ENCODE measurements at regions not wholly inside any gene's neighbourhood (a gene's known extent, or its start where the extent isn't known, plus 50 kb on each side); places are given as distances from the start of the nearest gene placed in this dataset.

DNA sequence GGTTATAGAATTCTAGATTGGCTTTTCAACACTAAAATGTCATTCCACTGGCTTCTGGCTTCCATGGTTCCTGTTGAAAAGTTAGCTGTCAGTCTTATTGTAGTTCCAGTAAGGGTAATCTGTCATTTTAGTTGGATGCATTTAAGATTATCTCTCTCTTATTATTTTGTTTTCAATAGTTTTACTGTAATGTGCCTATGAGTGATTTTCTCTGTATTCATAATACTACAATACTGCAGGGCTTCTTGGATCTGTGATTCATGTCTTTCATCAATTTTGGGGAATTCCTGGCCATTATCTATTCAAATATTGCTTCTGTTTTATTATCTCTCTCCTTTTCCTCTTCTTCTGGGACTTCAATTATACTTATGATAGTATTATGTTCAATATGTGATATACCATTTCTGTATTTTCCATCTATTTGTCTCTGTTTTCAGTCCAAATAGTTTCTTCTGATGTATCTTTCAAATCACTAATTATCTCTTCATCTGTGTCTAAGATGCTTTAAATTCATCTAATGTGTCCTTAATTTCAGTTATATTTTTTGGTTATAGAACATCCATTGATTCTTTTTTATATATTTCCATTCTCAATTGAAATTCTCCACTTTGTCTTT lies 101.5 kb downstream of the KCTD15 start:
- DNase-seq (ENCODE audit: low read depth in 2 of 2): no peak

DNA sequence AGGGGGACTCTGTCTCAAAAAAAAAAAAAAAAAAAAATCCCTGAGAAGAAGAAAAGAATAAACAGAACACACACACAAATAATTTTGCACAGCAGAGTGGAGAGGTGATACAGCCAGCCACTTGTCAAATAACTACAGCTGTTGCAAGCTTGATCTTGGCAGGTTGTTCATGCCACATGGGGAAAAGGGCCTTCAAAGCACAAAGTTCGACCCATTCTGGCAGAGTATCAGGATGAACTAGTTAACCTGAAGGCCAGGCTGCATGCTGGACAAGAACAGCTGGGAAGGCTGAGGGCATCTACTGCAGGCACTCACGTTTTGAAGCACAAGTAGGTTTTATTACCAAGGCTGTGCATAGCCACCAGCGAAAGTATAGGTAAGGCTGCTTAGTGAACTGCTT lies 104.1 kb downstream of the KCTD15 start:
- DNase-seq (ENCODE audit: low read depth in 2 of 2): no peak

DNA sequence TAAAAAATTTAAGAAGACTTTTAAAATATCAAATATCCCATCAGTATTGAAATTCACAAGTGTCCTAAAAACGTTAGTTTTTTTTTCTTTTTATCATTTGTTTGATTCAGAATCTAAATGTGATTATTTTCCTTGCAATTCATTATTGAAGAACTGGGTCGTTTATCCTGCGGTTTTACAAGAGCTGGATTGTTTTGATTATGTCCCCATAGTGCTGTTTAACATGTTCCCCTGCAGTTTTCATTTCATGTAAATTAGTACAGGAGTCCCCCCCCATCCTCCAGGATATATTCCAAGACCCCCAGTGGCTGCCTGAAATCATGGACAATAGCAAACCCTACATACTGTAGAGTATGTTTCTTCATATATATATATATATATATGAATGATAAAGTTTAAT lies 105.7 kb downstream of the KCTD15 start:
- DNase-seq (ENCODE audit: low read depth in 2 of 2): no peak

DNA sequence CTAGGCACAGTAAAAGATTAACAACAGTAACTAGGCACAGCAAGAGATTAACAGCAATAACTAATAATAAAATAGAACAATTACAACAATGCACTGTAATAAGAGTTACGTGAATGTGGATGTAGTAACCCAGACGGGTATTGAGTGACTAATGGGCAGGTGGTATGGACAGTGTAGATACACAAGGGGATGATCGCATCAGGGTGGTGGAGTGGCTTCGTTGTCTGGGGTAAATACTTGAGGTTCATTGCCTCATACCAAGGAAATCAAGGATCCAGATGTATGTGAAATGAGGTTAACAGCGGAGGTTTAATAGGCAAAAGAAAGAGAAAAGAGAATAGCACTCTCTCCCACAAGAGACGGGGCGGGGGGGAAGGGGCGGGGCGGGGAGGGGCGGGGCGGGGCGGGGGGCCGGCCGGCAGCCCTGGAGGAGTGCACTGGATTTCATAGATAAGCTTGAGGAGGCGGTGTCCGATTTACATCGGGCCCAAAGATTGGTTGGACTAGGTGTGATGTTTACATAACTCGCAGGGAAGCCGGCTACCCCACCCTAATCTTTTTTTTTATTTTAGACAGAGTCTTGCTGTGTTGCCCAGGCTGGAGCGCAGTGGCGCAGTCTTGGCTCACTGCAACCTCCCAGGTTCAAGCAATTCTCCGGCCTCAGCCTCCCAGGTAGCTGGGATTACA lies 106.3 kb downstream of the KCTD15 start:
- DNase-seq (ENCODE audit: low read depth in 2 of 2): no peak

DNA sequence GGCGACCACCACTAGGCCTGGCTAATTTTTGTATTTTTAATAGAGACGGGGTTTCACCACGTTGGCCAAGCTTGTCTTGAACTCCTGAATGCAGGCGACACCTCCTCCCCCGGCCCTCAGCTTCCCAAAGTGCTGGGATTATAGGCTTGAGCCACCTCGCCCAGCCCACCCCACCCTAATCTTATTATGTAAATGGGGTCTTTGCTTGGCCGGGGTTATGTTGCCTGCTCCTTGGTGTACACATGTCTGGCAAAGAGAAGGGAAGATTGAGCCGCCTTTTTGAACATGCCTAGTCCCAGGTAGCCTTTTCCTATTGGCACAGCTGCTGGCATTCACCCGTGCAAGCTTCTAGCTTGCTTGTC lies 106.8 kb downstream of the KCTD15 start:
- no peak for DNase-seq (ENCODE audit: low read depth in 2 of 2)

DNA sequence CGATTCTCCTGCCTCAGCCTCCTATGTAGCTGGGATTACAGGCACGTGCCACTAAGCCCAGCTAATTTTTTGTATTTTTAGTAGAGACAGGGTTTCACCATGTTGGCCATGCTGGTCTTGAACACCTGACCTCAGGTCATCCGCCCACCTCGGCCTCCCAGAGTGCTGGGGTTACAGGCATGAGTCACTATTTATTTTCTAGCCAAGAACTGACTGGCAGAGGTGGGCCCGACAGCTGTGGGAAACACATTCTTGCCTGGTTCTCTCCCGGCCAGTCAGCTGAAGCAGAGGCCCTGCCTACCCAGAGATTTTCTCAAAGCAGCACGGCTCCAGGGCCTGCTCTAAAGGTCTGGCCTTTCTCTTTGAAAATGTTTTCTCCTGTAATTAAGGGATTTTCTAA lies 108.0 kb downstream of the KCTD15 start:
- DNase-seq (ENCODE audit: low read depth in 2 of 2): no peak

DNA sequence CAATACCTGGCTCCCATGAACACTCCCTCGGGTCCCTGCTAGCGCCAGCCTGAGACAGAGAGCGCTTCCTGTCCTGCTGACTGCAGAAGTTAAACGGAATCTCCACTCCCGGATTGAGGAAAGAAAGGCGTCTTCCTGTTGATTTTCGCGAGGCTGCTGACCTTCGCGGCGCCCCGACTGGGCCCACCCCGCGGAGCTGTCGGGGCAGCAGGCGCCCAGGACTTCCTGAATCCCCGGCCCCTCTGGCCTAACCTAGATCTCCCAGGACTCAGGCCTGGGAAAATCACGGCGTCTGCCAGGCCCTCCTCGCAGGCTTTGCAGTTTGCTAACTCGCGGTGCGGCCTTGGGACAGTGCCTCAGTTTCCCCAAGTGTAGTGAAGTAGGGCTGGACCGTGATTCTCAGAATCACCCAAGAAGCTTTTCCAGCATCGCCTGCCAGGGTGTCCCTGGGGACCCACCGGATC lies 108.8 kb downstream of the KCTD15 start:
- no peak for DNase-seq (ENCODE audit: low read depth in 2 of 2)

DNA sequence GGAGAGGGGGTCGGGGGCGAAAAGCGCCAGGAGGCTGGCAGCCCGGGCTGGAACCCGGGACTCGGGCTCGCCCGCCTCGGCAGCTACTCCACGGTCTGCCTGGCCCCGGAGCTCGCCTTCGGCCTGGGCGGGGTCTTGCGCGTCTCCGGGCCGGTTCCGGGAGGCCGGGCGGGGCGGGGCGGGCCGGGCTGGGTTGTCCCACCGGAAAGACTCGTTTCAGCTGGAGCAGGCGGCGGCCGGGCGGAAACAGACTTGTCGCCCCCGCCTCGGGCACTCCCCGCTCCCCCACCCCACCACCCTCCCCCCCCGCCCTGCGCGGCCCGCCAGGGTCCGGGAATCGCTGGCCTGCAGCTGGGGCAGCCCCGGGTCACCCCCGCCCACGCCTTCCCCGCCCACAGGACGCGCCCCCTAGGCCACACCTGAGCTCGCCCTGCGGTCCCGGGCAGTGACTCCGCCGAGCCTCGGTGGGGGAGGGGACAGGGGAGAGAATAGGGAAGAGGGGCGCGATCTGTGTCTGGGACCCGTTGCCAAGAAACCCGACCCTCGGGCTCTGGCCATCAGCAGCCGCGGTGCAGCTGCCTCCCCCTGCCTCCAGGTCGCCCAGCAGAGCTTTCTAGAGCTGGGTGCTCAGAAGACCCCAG lies 109.4 kb downstream of the KCTD15 start:
- DNase-seq (ENCODE audit: low read depth in 2 of 2): no peak

DNA sequence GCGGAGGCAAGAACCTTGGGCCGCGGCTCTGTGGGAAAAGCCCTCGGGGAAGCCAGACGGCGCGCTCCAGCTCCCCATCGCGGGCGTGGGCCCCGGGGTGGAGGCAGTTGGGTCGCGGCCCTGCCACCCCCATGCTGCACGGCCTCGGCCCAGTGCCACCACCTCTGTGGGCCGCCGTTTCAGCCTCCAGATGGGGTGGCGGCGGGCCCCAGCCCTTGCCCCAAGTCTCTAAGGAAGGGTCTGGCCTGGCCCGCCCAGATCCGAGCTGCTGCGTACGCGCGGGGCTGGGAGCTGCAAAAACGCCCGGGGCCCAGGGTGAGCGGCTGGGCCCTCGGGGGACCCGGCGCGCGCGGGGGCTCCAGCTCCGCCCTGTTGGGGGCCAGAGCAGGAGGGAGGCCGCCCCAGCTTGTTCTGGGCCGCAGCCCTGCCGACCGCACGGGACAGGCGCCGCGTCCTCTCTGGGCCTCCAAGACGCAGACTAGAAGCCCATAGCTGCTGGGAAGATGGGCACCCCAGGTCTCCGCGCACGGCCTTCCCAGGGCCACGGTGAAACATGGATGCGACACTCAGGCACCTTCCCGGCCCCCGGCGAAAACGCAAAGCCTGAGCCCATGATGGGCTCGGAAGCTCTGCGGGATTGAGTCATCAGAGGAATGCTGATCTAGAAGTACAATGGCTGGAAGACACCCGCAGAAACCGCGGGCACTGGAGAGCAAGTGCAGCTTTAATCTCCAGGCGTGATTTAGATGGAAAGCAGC lies 110.1 kb downstream of the KCTD15 start:
- no peak for DNase-seq (ENCODE audit: low read depth in 2 of 2)

DNA sequence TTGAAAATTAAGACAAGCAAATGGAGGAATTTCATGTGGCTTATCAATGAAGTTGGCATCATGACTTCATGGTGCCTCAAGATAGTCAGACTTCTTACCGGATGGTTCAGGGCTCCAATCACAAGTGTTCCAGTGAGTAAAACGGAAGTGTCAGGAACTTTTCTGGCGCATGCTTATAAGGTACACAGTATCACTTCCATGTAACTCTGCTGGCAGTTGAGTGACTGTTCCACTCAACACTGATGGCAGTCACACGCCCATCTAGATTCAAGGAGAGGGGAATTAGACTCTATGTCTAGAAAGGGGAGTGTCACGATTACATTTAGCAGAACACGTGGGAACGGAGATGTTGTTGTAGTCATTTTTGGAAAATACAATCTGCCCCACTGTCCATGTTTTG lies 114.3 kb downstream of the KCTD15 start:
- DNase-seq (ENCODE audit: low read depth in 2 of 2): no peak

DNA sequence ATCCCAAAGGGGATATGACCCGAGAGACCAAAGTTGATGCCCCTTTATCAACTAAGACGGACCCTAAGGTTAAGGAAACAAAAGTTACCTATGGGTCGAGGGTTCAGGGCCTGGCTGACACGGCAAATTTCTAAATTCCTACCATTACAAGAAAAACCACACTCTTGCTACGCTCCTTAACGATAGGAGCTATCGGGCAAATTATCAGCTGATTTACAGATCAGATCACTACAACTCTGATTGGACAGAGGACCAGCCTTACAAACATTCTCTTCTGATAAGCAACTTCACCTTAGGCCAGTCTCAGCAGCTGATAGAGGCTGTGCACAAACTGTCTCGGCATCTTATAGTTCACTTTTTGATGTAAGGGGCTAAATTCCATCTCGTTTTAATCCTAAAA lies 117.9 kb downstream of the KCTD15 start:
- no peak for DNase-seq (ENCODE audit: low read depth in 2 of 2)

DNA sequence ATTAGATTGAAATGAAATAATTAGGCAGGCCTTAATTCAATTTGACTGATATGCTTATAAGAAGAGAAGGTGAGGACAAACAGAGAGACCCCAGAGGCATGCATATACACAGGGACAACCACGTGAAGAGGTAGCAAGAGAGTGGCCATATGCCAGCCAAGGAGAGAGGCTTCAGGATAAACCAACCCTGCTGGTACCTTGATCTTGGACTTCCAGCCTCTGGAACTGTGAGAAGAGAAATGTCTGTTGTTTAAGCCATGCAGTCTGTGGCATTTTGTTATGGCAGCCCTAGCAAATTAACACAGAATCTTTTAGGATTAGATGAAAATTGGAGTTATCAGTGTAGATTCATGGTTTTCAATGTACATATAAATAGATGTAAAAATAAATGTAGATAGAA lies 120.1 kb downstream of the KCTD15 start:
- DNase-seq (ENCODE audit: low read depth in 2 of 2): no peak

DNA sequence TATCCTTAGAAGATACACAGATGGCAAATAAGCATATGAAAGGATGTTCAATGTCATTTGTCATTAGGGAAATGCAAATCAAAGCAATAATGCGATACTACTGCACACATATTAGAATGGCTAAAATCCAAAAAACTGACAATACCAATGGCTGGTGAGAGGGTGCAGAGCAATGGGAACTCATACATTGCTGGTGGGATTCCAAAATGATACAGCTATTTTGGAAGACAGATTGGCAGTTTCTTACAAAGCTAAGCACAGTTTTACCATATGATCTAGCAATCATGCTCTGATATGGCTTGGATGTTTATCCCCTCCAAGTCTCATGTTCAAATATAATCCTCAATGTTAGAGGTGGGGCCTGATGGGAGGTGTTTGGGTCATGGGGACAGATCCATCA lies 122.6 kb downstream of the KCTD15 start:
- no peak for DNase-seq (ENCODE audit: low read depth in 2 of 2)

DNA sequence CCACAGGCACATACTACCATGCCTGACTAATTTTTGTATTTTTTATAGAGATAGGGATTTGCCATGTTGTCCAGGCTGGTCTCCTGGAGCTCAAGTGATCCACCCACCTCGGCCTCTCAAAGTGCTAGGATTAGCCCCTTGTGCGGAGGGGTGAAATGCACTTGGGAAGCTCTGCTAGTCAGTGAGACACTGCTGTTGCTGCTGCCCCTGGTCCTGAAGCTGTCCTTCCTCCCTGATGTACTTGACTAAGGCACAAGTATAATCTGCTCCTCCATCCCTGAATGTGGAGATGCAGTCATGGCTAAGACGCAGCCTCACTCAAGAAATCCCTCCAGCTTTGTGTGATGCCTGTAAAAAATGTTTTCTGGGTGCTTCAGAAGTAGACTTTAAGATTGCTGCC lies 124.5 kb downstream of the KCTD15 start:
- DNase-seq (ENCODE audit: low read depth in 2 of 2): no peak

DNA sequence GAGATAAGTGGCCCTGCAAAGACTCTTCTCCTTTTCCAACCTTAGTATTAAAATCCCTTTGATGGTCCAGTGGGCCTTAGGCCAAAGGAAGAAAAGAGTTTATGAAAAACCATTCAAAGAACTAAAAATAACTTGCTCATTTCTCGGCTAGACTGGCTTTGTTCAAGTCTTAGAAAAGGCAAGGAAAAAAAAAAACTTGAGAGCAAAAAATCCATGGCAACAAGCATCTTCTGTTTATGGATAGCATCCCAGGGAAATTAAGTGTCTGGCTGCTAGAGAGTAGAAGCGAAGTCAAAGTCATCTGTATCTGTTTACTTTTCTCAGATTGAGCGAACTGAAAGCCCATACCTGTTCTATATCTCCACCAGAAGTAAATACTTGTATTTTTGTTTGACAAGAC lies 129.6 kb downstream of the KCTD15 start:
- DNase-seq (ENCODE audit: low read depth in 2 of 2): no peak

DNA sequence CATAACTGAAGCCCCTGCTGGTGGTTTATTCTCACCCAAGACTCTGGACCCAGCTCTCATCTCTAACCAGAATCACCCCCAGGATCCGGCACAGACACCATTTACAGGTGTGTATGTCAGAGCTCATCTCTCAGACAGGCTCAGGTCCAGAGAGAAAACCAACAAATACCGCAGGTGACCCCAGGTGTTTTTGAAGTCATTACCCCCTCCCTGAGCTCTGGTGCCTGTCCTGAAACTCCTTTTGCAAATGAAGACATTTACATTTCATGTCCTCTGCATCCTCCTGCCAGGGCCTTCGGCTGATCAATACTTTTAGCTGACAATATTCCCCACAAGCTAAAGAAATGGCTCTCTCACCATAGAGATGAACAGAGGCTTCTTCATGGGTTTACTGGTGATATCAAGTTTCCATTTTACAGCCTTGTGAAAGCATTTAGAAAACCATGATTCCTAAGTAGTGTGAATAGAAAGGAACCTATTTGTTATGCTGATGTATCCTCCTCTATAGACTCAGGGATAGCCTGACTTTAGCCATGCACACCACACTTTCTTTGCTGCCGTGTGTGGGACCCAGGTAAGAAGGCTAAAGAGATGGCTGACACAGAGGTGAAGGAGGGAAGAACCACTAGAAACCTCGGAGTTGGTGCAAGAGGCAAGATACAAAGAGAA lies 131.3 kb downstream of the KCTD15 start:
- no peak for DNase-seq (ENCODE audit: low read depth in 2 of 2)

DNA sequence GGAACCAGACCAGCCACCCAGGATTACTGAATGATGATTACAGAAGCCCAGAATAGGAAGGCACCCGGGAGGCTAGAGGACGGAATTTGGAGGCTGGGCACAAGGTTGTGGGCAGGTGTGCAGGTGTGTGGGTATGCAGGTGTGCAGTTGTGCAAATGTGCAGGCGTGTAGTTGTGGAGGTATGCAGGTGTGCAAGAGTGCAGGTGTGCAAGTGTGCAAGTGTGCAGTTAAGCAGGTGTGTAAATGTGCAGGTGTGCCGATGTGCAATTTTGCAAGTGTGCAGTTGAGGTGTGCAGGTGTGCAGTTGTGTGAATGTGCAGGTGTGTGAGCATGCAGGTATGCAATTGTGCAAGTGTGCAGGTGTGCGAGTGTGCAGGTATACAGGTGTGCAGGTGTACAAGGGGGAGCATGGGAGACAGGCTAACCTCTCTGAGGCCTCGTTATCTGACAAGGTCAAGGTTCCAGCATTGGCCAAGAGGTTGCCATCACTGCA lies 131.8 kb downstream of the KCTD15 start:
- DNase-seq (ENCODE audit: low read depth in 2 of 2): no peak

DNA sequence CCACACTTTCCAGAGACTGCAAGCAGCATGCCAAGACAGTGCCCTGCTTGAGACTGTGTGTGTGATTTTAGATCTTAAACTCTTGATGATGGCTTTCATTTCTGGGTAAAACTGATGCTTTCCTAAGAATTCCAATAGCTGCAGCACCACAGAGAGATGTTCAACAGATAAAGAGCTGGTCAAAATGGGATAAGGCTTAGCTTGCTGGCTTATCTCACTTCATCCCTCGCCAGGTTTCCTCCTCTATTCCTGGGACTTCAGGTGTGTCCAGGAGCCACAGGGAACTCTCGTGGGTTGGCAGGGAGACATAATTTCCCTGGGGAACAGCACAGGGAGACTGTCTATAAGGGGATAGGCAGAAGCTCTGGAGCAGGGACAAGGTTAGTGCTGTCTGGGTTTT lies 137.3 kb downstream of the KCTD15 start:
- no peak for DNase-seq (ENCODE audit: low read depth in 2 of 2)

DNA sequence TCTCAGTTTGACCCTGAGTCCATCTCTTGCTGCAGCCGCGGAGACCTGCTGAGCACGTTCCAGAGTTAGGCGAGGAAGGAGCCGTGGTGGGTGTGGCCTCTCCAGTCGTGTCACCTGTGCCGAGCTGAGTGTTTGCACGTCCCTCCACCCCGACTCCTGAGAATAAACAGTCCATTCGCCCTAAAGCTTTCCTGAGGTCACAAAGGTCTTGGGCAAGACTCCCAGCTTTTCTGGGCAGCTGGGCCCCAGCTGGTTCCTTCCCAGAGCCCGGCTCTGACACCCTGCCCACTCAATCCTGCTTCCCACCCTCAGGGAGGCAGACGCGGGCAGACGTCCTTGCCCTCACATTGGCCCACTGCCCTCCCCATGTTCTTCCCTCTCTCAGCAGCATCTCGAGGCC lies 142.2 kb downstream of the KCTD15 start:
- DNase-seq (ENCODE audit: low read depth in 2 of 2): no peak

DNA sequence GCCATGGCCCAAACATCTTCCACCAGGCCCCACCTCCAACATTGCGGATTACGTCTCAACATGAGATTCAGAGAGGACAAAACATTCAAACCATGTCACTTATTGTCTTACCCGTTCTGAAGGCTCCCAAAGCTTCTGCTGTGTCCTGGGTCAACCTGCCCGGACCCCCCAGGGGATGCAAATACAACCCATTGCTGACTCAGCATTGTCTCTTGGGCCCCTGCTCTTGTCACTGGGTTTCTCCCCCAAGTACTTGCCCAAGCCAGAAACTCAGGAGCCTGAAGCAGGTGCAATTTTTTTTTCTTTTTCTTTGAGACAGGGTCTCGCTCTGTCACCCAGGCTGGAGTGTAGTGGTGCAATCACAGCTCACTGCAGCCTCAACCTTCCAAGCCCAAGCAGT lies 144.5 kb downstream of the KCTD15 start:
- no peak for DNase-seq (ENCODE audit: low read depth in 2 of 2)

DNA sequence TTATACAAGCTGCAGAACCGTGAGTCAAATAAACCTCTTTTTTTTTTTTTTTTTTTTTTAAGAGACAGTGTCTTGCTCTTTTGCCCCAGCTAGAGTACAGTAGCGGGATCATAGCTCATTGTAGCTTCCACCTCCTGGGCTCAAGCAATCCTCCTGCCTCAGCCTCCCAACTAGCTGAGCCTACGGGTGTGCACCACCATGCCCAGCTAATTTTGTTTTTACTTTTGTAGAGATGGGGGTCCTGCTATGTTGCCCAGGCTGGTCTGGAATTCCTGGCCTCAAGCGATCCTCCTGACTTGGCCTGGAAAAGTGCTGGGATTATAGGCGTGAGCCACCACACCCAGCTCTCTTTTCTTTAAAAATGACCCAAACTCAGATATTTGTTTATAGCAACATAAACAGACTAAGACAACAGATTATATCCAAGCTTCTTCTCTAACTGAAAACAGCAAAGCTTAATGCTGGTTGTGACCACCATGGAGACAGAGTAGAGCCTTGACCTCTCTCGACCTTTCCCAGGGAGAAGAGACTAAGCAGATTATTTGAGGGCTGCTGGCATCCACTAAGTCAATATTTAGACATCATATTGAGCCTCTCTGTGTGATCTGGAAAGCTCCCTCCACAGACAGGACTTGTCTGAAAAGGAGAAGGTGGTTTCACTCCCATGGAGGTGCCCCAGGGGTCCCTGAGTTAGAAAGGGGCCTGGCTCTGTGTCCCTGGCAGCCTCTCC lies 150.0 kb downstream of the KCTD15 start:
- no peak for DNase-seq (ENCODE audit: low read depth in 2 of 2)
